ENCODE measurements at regions not wholly inside any gene's neighbourhood (a gene's known extent, or its start where the extent isn't known, plus 50 kb on each side); places are given as distances from the start of the nearest gene placed in this dataset.

DNA sequence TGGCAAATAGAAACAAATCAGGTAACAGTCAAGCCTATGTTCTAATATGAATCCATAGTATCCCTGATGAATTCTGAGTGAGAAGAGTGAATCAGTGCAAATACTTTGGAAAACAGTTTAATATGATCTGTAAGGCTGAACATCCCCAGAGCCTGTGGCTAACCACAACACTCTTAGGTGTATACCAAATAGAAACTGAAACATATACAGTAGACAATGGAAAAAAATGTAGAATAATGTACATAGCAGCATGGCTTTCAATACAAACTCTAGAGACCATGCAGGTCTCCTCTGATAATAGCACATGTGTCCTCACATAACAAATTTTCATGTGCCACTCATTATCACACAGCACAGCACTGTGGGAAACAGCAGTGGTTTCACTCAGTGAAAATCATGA, 513.6 kb downstream of the CDY2B start:
- TF ChIP-seq, protein P1, sequence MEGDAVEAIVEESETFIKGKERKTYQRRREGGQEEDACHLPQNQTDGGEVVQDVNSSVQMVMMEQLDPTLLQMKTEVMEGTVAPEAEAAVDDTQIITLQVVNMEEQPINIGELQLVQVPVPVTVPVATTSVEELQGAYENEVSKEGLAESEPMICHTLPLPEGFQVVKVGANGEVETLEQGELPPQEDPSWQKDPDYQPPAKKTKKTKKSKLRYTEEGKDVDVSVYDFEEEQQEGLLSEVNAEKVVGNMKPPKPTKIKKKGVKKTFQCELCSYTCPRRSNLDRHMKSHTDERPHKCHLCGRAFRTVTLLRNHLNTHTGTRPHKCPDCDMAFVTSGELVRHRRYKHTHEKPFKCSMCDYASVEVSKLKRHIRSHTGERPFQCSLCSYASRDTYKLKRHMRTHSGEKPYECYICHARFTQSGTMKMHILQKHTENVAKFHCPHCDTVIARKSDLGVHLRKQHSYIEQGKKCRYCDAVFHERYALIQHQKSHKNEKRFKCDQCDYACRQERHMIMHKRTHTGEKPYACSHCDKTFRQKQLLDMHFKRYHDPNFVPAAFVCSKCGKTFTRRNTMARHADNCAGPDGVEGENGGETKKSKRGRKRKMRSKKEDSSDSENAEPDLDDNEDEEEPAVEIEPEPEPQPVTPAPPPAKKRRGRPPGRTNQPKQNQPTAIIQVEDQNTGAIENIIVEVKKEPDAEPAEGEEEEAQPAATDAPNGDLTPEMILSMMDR (IDR thresholded peaks at IDR 0.05; ENCODE audit: low read depth, low read length, missing input control), result no peak
- TF ChIP-seq TAF1 (conservative IDR thresholded peaks at IDR 0.05) (no peak), RAD21 (IDR thresholded peaks at IDR 0.05) (no peak), EGR1 (IDR thresholded peaks at IDR 0.05; ENCODE audit: low read depth in 2 of 2) (no peak), RXRA (IDR thresholded peaks at IDR 0.05) (no peak), YY1 (IDR thresholded peaks at IDR 0.05) (no peak), JUND (IDR thresholded peaks at IDR 0.05) (no peak), SP1 (IDR thresholded peaks at IDR 0.05) (no peak), GABPA (IDR thresholded peaks at IDR 0.05 in 1 of 2, conservative IDR thresholded peaks at IDR 0.05 in 1 of 2) (no peak), HNF4A (conservative IDR thresholded peaks at IDR 0.05) (no peak)
- TF ChIP-seq, protein P2, sequence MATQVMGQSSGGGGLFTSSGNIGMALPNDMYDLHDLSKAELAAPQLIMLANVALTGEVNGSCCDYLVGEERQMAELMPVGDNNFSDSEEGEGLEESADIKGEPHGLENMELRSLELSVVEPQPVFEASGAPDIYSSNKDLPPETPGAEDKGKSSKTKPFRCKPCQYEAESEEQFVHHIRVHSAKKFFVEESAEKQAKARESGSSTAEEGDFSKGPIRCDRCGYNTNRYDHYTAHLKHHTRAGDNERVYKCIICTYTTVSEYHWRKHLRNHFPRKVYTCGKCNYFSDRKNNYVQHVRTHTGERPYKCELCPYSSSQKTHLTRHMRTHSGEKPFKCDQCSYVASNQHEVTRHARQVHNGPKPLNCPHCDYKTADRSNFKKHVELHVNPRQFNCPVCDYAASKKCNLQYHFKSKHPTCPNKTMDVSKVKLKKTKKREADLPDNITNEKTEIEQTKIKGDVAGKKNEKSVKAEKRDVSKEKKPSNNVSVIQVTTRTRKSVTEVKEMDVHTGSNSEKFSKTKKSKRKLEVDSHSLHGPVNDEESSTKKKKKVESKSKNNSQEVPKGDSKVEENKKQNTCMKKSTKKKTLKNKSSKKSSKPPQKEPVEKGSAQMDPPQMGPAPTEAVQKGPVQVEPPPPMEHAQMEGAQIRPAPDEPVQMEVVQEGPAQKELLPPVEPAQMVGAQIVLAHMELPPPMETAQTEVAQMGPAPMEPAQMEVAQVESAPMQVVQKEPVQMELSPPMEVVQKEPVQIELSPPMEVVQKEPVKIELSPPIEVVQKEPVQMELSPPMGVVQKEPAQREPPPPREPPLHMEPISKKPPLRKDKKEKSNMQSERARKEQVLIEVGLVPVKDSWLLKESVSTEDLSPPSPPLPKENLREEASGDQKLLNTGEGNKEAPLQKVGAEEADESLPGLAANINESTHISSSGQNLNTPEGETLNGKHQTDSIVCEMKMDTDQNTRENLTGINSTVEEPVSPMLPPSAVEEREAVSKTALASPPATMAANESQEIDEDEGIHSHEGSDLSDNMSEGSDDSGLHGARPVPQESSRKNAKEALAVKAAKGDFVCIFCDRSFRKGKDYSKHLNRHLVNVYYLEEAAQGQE (IDR thresholded peaks at IDR 0.05), result no peak
- TF ChIP-seq, protein P3, sequence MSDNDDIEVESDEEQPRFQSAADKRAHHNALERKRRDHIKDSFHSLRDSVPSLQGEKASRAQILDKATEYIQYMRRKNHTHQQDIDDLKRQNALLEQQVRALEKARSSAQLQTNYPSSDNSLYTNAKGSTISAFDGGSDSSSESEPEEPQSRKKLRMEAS (IDR thresholded peaks at IDR 0.05), result no peak
- TF ChIP-seq, protein P4, sequence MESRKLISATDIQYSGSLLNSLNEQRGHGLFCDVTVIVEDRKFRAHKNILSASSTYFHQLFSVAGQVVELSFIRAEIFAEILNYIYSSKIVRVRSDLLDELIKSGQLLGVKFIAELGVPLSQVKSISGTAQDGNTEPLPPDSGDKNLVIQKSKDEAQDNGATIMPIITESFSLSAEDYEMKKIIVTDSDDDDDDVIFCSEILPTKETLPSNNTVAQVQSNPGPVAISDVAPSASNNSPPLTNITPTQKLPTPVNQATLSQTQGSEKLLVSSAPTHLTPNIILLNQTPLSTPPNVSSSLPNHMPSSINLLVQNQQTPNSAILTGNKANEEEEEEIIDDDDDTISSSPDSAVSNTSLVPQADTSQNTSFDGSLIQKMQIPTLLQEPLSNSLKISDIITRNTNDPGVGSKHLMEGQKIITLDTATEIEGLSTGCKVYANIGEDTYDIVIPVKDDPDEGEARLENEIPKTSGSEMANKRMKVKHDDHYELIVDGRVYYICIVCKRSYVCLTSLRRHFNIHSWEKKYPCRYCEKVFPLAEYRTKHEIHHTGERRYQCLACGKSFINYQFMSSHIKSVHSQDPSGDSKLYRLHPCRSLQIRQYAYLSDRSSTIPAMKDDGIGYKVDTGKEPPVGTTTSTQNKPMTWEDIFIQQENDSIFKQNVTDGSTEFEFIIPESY (IDR thresholded peaks at IDR 0.05), result no peak

All from liver (tissue), 3 donors.